ENCODE measurements at regions not wholly inside any gene's neighbourhood (a gene's known extent, or its start where the extent isn't known, plus 50 kb on each side); places are given as distances from the start of the nearest gene placed in this dataset.

GRCh38 chr6:803191-803977 lies 110.4 kb upstream of the EXOC2 start:
- TF ChIP-seq CTCF (conservative IDR thresholded peaks at IDR 0.05 in 1 of 2, IDR thresholded peaks at IDR 0.05 in 1 of 2; ENCODE audit: low read depth in 1 of 2, low read length in 2 of 2), result no peak
- TF ChIP-seq EZH2 (IDR thresholded peaks at IDR 0.05; ENCODE audit: low read length, missing control alignments), result no peak
